ENCODE measurements at regions not wholly inside any gene's neighbourhood (a gene's known extent, or its start where the extent isn't known, plus 50 kb on each side); places are given as distances from the start of the nearest gene placed in this dataset.

DNA sequence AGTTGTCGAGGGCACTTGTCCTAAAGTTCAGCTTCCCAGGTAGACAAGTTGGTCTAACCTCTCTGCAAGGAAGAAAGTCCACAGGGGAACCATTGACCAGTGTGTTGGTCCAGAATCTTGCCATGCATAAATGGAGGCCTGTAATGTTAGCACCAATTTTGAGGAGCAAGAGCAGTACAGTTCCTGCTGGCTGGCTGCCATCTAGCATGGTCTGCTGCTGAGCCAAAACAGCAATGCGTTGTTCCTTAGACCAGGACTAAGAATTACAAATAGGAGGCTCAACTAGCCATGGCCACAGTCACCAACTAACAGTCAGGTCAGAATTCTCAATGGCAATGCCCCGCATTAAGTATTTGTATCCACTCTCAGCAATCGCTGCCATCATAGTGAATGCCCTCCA, 72.8 kb upstream of the WIPF1 start:
- H3K27ac ChIP-seq (ENCODE audit: low read depth, low read length): no peak overlapping the region
- peaks cover 15% of the 10 kb centered on the region for H3K36me3 ChIP-seq (ENCODE audit: control insufficient read depth, insufficient read depth, low read length)
- H3K27me3 Mint-ChIP-seq (ENCODE audit: insufficient read depth): no peaks in the 10 kb centered on the region
- TF ChIP-seq, protein P1, sequence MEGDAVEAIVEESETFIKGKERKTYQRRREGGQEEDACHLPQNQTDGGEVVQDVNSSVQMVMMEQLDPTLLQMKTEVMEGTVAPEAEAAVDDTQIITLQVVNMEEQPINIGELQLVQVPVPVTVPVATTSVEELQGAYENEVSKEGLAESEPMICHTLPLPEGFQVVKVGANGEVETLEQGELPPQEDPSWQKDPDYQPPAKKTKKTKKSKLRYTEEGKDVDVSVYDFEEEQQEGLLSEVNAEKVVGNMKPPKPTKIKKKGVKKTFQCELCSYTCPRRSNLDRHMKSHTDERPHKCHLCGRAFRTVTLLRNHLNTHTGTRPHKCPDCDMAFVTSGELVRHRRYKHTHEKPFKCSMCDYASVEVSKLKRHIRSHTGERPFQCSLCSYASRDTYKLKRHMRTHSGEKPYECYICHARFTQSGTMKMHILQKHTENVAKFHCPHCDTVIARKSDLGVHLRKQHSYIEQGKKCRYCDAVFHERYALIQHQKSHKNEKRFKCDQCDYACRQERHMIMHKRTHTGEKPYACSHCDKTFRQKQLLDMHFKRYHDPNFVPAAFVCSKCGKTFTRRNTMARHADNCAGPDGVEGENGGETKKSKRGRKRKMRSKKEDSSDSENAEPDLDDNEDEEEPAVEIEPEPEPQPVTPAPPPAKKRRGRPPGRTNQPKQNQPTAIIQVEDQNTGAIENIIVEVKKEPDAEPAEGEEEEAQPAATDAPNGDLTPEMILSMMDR (conservative IDR thresholded peaks at IDR 0.05): no peak
- H3K4me3 Mint-ChIP-seq: no peak overlapping the region
- H3K9me3 Mint-ChIP-seq: peaks cover 37% of the 10 kb centered on the region
- peaks cover 35% of the 10 kb centered on the region for H3K36me3 Mint-ChIP-seq (ENCODE audit: low read depth)
- H3K9me3 ChIP-seq (ENCODE audit: control insufficient read depth, low read length): peaks cover 34% of the 10 kb centered on the region
- peak overlapping the region; percentile 5 for H3K4me3 ChIP-seq (ENCODE audit: low read length)
- DNase-seq: no peak
- H3K4me1 ChIP-seq (ENCODE audit: control insufficient read depth, insufficient read depth, low read length): peaks cover 16% of the 10 kb centered on the region
- no peak overlapping the region for H3K27ac Mint-ChIP-seq
- no peaks in the 10 kb centered on the region for H3K27me3 ChIP-seq (ENCODE audit: control insufficient read depth, insufficient read depth, low read length, poor library complexity, severe bottlenecking)
- H3K9ac ChIP-seq (ENCODE audit: extremely low read depth, low read length, poor library complexity, severe bottlenecking): no peak overlapping the region
- peaks cover 28% of the 10 kb centered on the region for H3K4me1 Mint-ChIP-seq
- WGBS, 2 experiments (ENCODE audit: insufficient coverage in 1 of 2, insufficient read length in 1 of 2): 94 to 98% methylated on average over 4 of the region's 4 CpGs

DNA sequence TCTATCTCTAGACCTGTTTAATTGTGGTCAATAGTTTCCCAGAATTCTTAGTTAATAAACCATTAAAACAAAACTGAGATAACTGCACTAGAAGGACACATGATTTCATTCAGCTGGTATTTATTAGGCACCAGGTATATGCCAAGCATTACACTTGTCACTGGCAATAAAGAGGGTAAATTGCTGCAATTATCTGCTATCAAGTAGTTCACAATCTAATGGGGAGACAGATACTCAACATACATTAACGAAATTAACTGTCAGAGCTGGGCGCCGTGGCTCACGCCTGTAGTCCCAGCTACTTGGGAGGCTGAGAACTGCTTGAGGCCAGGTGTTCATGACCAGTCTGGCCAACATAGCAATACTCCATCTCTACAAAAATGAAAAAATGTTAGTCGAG, 71.7 kb upstream of the WIPF1 start:
- peak overlapping the region; percentile 36 for H3K4me3 ChIP-seq (ENCODE audit: low read length)
- H3K27ac ChIP-seq (ENCODE audit: low read depth, low read length): no peak overlapping the region
- peaks cover 15% of the 10 kb centered on the region for H3K36me3 ChIP-seq (ENCODE audit: control insufficient read depth, insufficient read depth, low read length)
- peaks cover 16% of the 10 kb centered on the region for H3K4me1 ChIP-seq (ENCODE audit: control insufficient read depth, insufficient read depth, low read length)
- H3K27me3 ChIP-seq (ENCODE audit: control insufficient read depth, insufficient read depth, low read length, poor library complexity, severe bottlenecking): no peaks in the 10 kb centered on the region
- 95 to 100% methylated on average over 2 to 5 of the region's 5 CpGs for WGBS, 2 experiments (ENCODE audit: insufficient coverage in 1 of 2, insufficient read length in 1 of 2)
- peaks cover 34% of the 10 kb centered on the region for H3K9me3 ChIP-seq (ENCODE audit: control insufficient read depth, low read length)
- DNase-seq: no peak
- Mint-ChIP-seq H3K9me3 (peaks cover 37% of the 10 kb centered on the region), H3K27me3 (ENCODE audit: insufficient read depth) (no peaks in the 10 kb centered on the region), H3K36me3 (ENCODE audit: low read depth) (peaks cover 30% of the 10 kb centered on the region), H3K4me1 (peaks cover 28% of the 10 kb centered on the region), H3K4me3 (no peak overlapping the region), H3K27ac (no peak overlapping the region)
- TF ChIP-seq, protein P1 (conservative IDR thresholded peaks at IDR 0.05): no peak
- H3K9ac ChIP-seq (ENCODE audit: extremely low read depth, low read length, poor library complexity, severe bottlenecking): no peak overlapping the region

DNA sequence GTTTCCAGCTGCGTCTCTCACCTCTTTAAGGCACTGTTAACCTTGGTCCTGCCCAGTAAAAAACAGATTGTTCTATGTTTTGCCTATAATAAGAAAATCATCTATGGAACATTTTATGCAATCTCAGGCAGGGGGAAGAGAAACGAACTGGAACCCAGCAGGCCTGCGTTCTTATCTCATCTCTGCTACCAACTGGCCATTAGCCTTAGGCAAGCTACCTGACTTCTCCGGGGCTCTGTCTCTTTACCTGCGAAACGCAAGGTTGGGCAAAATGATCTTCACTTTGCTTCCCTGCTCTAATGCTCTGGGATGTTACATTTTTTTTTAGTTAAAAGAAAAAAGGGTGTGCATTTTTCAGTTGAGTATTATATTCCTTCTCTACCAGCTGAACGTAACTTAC, 70.5 kb upstream of the WIPF1 start:
- H3K4me3 Mint-ChIP-seq: no peak overlapping the region

More for the DNA sequence above, 70.5 kb upstream of the WIPF1 start:
- no peak for DNase-seq
- 92 to 93% methylated on average over 3 to 7 of the region's 7 CpGs for WGBS, 2 experiments (ENCODE audit: insufficient coverage in 1 of 2, insufficient read length in 1 of 2)
- peaks cover 16% of the 10 kb centered on the region for H3K4me1 ChIP-seq (ENCODE audit: control insufficient read depth, insufficient read depth, low read length)
- peaks cover 29% of the 10 kb centered on the region for H3K9me3 ChIP-seq (ENCODE audit: control insufficient read depth, low read length)
- H3K9ac ChIP-seq (ENCODE audit: extremely low read depth, low read length, poor library complexity, severe bottlenecking): no peak overlapping the region
- peak overlapping the region; percentile 59 for H3K4me3 ChIP-seq (ENCODE audit: low read length)
- Mint-ChIP-seq H3K36me3 (ENCODE audit: low read depth) (peaks cover 22% of the 10 kb centered on the region), H3K27me3 (ENCODE audit: insufficient read depth) (no peaks in the 10 kb centered on the region), H3K4me1 (peaks cover 30% of the 10 kb centered on the region), H3K9me3 (peaks cover 32% of the 10 kb centered on the region), H3K27ac (peak overlapping the region; percentile 79)
- no peak overlapping the region for H3K27ac ChIP-seq (ENCODE audit: low read depth, low read length)
- TF ChIP-seq, protein P1 (conservative IDR thresholded peaks at IDR 0.05): no peak
- no peaks in the 10 kb centered on the region for H3K27me3 ChIP-seq (ENCODE audit: control insufficient read depth, insufficient read depth, low read length, poor library complexity, severe bottlenecking)
- peaks cover 10% of the 10 kb centered on the region for H3K36me3 ChIP-seq (ENCODE audit: control insufficient read depth, insufficient read depth, low read length)
